ENCODE measurements at regions not wholly inside any gene's neighbourhood (a gene's known extent, or its start where the extent isn't known, plus 50 kb on each side); places are given as distances from the start of the nearest gene placed in this dataset.
"Not testable (repeated sequence)": the region's sequence is repeated elsewhere in the genome, so short reads cannot be mapped to it uniquely, and the experiment has no call there.

DNA sequence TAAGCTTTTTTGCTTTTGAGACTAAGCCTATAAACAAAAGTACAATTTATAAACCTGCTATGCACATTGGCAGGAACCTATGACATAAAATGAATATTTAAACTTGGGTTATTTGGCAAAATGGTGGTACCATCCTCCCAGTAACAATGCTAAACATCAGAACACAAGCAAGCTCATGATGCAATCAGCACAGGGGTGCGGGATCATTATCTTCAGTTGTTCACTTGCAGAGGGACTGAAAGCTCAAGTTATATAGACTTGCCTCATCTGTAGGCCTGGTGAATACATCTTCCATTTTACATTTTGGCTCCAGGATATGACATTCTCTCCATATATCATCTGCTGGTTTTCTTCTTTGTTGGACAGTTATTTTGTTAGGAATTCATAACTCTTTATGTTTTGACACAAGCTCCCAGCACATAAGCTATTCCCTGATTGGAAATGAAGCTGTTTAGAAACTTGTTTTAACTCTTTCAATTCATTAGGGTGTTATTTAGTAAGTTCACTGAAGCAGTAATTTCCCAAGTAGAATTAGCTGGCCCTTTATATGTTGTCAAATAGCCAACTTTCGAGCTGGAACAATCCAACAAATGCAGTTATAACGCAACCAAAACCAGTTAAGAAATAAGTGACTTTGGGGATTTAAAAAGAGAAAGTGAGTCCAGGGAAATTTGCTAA, 124.7 kb upstream of the LIFR start:
- DNase-seq: no peak

GRCh38 chr5:38681966-38682365, 125.5 kb upstream of the LIFR start:
- DNase-seq: no peak

GRCh38 chr5:38686658-38687057, 130.2 kb upstream of the LIFR start:
- no peak for DNase-seq

DNA sequence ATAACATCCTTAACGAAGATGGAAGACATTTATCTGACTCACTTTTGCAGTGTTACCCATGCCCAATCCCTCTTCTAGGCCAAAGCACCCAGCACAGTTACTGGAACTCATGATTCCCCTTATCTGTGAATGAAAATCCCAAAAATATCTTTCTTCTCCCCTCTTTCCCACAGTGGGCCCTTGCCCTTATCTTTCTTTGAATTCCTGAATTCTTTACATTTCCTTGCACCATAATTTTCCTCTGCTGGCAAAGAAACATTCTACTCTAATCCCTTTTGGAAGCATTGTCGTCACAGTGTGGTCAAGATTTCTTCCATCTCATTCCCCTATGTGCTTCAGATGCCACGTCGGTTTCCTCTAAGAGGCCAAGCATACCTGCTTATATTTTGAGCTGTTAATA, 135.9 kb upstream of the LIFR start:
- DNase-seq: no peak

DNA sequence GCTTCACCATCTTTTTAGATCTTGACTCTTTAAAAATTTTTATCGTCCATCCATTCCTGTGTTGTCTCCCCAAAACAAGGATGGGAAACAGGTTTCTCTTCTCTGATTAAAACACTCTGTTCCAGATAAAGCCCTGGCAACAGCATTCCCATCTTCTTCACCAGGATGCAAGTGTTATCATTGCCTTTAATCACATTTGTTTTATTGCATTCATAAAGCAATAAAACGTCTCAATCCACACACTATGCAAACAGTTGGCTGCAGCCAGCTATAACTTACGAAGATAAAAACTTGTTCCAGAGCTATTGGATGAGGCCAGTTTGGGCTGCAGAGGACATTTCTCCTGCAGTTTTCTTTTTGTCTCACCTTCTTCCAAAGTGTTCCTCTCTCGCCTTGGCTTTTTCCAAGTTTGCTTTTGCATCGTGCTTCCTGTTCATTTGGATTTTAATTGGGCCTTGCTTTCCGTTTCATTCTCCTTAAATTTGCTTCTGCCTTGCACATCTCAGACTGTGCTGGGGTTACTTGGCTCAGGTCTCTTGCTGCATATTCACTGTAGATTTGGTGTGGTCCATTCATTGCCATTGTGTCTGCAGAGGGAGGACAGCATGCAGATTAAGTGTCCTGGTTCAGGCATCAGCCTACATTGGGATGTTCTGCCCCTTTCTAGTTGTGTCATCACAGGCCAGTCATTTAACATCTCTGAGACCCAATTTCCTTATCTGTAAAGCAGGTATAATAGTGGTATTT, 136.5 kb upstream of the LIFR start:
- DNase-seq: no peak

DNA sequence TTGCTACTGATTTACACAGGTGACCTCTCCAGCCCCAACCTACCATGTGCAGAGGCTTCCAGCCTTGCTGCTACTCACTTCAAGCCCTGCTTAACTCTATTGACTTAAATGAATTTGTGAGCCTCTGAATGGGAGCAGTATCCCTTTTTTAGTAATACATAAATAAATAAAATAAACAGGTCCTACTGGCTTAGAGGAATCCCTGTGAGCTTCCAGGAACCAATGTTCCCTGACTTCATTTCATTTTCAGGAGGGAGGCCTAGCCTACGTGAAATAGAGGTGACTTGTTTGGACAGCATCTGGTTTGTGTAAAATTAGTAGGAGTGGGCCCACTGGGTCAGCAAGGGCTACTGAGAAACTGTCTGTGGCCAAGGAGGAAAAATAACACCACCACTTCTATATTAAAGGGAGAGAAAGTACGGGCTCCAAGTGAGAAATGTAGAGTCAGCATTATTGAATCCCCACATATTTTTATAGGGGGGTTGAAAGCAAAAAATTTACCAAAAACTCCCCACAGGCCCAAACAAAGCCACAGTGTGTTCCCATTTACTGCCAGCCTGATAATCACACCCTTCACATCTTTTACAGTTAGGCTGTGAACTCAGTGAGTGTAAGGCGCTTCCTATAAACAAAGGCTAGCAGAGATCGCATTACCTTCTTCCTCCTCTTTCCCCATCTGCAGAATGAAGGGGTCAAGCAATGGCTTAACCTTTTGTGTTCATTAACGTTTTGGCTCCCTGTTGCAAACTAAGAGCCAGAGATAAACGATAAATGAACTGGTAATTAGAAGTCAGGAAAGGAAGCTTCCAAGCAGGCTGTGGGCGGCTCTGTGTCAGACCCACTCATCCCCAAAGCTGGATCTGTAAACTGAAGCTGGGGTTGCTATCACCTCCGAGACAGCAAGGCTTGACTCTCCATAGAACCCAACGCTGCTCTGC, 138.8 kb upstream of the LIFR start:
- DNase-seq: no peak

DNA sequence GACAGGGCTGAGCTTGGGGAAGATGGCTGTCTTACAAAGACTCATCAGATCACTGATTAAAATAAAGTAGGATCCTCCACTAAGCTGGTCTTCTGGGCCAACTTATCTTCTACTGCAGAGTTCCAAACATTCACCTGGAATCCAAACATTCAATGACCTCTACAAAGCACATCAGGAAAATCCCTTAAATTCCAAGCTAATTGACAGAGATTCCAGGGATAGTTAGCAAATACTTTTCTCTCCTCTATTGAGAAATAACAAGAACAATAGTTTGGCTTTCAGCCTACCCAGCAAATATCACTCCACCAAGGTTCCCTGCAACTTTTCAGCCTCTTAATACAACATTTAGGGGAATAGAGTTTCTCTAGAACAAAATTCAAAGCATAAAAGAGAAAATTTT, 140.6 kb upstream of the LIFR start:
- no peak for DNase-seq

DNA sequence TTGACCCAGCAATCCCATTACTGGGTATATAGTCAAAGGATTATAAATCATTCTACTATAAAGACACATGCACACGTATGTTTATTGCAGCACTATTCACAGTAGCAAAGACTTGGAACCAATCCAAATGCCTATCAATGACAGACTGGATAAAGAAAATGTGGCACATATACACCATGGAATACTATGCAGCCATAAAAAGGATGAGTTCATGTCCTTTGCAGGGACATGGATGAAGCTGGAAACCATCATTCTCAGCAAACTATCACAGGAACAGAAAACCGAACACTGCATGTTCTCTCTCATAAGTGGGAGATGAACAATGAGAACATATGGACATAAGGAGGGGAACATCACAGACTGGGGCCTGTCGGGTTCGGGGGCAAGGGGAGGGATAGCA, 140.3 kb upstream of the OSMR start:
- DNase-seq: not testable (repeated sequence)

DNA sequence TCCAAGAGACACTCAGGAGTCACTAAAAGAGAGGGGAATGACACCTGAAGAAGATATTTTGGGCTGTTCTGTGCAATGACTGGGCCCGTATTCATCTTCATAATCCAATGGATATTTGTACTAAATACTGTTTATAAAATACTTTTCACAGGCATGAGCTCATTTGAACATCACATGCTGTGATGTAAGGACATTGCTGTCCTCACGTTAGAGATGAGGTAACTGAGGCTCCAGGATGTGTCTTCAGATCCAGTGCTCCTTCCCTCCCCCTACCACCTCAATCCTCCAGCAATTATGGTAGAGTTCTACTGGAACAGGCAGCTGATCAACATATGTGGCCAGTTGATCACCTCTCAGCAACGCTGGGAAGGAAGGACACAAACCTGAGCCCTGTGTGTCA, 139.4 kb upstream of the OSMR start:
- no peak for DNase-seq

DNA sequence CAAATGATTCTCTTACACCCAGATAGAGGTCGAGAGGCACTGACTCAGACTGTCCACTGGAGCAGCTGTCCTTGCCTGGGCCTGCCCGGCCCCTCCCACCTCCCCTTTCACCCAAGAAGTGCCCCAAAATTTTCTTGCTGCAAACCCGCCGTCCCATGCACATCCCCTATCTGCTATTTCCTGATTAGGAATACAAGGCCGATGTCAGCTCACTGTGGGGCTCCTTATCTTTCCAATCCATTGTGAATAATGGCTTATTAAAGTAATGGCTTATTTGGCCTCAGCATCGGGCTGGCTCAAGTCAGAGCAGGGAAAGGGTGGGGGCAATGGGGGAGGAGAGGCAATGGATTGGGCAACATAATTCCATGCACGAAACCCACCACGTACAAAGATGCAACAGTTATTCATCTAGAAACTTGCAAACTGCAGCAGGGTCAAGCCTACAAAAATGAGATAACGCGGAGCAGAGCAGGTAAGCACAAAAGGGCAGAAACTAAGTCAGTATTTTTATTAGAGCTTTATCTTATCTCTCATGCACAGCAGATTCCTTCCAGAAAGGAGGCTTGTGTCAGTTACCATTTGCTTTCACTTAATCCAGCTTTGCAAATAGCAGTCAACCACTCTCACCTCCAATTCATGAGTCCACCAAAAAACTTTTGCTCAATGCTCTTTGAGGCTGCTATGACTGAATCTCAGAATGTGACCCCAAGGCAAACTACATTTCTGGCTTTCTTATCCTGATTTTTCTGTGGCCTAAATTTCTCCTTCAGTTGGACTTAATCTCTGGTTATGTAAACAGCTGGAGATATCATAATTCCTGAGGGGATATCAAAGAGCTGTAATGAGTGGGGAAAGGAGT, 138.2 kb upstream of the OSMR start:
- DNase-seq: no peak

DNA sequence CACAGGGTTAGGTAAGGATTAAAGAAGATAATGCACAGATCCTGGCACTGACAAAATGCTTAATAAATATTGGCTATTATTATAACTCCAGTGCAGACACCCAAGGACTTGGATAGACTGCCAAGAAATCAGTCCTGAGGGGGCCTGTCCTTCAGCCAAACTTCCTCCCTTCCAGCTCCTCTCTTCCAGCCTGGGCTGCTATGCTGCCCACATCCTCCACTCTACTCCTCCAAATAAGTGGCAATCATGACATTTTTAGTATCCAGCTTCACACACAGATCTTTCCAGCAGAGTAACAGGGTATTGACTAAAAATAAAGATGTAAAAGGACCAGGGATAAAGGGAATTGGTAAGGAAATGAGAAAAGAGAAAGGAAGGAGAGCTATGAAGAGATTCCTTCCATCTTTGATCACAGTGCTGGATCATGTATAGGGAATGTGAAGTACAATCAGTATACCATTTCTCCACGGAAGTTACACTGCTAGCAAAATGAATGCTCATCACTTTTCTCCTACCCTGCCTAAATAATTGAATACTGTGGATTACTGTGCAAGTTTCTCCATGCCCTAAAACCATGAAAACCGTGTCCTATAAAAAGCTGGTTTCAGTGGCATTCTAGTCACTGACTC, 136.0 kb upstream of the OSMR start:
- no peak for DNase-seq

DNA sequence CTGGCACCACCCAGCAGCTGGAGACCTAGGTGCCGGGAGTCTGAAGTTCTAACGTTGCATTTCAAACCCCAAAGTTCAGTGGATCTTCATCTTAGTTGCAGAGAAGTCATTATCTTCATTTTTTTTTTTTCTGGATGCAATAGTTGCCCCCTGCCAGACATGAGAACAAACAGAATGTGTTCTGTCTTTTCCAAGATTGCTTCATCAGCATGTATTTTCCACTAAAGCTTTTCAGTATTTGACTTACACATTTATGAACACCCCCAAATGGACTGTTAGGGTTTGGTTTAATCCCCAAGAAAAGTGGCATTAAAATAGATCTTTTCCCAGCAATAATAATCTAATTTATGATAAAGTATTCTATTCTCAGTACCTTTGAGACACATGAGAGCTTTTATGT, 135.2 kb upstream of the OSMR start:
- no peak for DNase-seq

DNA sequence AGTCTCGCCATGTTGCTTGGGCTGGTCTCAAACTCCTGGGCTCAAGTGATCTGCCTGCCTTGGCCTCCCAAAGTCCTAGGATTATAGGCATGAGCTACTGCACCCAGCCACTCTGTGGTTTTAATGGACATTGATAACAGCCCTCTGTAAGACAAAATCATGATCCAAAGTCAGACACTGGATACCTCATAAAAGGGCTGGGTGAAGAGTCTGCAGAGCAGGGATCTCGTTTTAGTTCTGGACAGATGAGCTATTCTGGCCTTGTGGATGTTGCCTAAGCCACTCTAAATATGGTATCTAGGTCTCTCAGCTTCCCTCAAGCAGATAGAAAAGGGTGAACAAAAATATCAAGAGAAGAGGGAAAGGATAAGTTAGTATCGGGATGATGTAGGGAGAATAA, 133.4 kb upstream of the OSMR start:
- DNase-seq: no peak

GRCh38 chr5:38714240-38714639, 131.6 kb upstream of the OSMR start:
- no peak for DNase-seq

DNA sequence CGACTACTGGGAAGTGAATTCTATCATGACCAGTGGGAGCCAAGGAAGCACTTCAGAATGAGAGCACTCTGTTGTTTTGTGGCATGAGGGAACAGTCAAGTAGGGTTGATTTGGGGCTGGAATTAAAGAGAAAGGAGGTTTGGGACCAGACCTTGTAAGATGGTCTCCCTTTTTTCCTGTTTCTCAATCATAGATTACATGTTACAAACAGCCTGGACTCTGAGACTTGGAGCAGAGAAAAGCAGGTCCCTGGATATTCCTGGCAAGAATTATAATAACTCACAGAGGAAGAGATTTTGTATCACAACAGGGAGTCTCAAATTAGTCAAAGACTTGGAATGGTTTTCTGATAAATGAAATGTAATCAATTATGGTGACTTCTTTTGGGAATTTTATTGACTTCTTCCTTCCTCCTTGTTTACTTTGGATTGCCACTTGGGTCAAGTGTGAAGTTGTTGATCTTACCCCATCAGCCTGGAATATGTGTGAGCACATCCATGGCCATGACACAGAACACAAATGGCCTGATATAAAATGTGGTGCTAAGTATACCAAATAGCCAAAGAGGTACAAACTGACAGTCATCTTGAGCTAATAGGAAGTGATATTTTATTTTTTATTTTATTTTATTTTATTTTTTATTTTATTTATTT, 131.0 kb upstream of the OSMR start:
- DNase-seq: no peak

GRCh38 chr5:38715696-38716095, 130.1 kb upstream of the OSMR start:
- DNase-seq: no peak

GRCh38 chr5:38716516-38716915, 129.3 kb upstream of the OSMR start:
- no peak for DNase-seq

GRCh38 chr5:38718771-38719391, 126.9 kb upstream of the OSMR start:
- DNase-seq: no peak

- DNase-seq: no peak
Measured at GRCh38 chr5:38719403-38719802, 126.4 kb upstream of the OSMR start.

DNA sequence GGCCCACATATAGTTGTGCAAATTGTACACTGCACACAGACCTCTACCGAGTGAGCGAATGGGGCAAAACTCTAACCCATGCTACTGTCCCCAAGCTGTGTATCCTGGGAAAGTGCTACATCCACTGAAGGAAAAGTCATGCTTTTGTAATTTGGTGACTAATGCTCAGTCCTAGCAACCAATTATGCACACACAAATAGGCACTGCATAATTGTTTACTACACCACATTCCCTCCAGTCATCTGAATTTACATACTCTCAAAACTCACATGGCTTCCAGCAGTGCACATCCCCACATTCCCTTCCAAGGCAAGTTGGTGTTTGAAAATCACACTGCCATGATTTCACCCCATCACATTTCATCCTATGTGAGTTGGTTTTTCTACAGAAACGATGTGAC, 125.9 kb upstream of the OSMR start:
- no peak for DNase-seq

Measured in SHP77 treated with DMSO at 0.1 percent for 48 hours (cell line).